Activated naive CD8-positive, alpha-beta T cell treated with anti-CD3 and anti-CD28 coated beads, Interleukin-2, amount 50 U/mL, for 16 hours (primary cell): ENCODE measurements at regions not wholly inside any gene's neighbourhood (a gene's known extent, or its start where the extent isn't known, plus 50 kb on each side); places are given as distances from the start of the nearest gene placed in this dataset.

Experiments
- DNase-seq: peaks from one replicate; pipeline ENCODE4 v3.0.0-alpha.2; 2020; ENCODE audit warnings: low read depth, low spot score

DNA sequence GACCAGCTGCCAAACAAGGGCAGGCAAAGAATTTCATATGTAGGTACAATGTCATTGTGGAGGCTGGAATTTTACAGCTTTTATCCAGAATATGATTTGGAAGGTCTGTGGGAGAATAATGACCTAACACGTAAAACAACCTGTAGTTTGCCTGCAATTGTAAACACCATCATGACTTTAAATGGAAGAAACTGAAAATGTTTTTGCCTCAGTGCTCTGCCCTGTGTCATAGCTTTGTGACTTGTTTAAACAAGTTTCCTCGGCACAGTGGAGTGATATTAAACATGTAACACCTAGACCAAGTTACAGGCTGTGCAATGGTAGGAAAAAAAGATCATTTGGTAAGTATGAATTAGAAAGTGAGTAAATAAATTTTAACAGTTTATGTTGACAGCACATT, 171.6 kb upstream of the MBNL1 start:
- DNase-seq = no peak

DNA sequence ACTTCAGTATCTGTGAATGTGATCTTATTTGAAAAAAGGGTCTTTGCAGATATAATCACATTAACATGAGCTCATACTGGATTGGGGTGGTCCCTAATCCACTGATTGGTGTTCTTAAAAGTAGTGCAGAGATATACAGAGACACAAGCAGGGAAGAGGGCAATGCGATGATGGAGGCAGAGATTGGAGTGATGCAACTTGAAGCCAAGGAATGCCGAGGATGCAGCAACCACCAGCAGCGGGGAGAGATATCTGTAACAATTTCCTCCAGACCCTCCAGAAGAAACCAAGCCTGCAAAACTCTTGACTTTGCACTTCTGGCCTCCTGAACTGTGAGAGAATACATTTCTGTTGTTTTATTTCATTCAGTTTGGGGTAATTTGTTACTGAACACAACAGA, 171.0 kb upstream of the MBNL1 start:
- no peak for DNase-seq

DNA sequence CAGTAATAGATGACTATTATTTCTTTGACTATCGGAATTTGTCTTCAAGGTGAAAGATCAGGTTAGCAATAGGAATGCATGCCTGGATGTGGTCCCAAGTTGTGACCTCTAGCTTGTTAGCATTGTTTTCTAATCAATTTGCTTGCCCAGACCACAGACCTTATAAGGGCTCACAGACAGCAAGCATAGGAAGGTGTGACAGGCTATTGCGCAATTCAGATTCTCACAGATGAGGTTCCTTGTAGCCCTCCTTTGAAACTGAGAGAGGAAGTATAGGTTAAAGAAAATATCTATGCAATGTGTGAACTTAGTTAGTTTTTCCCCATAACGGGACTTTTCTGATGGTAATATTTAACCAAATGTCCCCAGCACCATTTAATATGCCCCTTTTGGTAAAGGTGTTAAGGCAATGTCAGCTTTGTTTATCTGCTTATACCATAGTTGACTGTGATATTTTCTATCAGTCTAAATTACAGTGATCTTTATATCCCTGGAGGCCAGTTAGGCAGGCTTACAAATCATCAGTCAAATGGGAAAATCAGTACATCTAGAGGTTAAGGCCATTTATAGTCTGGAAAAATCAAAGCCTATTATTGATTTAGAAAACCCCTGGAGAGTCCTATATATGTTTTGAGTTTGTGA, 168.1 kb upstream of the MBNL1 start:
- no peak for DNase-seq

DNA sequence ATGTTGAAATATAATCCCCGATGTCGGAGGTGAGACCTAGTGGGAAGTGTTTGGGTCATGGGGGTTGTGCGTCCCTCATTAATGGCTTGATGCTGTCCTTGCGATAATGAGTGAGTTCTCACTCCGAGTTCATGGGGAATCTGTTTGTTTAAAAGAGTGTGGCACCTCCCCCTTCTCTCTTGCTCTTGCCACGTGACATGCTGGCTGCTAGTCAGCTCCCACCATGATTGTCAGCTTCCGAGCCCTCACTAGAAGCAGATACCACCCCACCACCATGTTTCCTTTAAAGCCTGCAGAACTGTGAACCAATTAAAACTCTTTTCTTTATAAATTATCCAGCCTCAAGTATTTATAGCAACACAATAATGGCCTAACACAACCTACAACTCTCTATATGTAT, 166.3 kb upstream of the MBNL1 start:
- no peak for DNase-seq

GRCh38 chr3:152103257-152103656, 165.5 kb upstream of the MBNL1 start:
- no peak for DNase-seq

DNA sequence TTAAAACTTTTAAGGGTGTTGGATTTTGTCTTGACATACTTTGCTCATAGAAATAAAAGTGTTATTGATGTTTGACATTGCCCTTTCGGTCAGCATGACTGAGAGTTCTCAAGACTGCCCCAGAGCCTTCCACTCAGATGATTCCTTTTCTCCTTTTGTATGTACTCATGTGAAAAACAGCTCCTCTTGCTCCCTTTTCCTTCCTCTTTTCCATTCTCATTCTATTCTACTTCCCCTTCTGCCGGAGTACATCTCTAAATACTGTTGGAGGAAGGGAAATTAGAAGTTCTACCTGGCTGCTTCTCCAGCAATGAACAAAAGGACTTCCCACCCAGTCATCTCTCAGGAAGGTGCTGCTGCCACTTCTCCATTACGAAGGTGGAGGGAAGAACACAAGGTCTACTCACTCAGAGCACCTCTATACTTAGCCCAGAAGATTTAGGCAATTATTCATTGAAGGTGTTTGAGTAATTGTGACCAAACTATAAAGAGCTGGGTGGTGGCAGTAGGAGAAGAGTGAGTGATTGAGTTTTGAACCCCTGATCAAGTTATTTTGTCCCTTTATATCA, 163.8 kb upstream of the MBNL1 start:
- DNase-seq = no peak

- DNase-seq = no peak
Observed at GRCh38 chr3:152105446-152105845, 163.3 kb upstream of the MBNL1 start.

GRCh38 chr3:152109038-152109437, 159.7 kb upstream of the MBNL1 start:
- no peak for DNase-seq

DNA sequence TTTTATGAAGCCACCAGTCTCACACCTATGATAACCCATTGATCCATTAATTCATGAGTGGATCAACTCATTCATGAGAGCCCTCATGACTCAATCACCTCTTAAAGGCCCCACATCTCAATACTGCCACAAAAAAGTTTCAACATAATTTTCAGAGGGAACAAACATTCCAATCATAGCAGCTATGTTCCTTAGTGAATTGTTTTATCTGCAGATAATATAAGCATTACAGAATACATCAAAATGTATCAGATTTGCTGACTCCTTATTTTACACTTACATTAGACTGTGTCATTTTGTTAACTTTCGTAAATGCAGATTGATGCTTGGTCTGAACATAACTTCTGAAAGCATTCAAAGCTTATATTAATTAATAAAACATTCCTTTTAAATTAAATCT, 155.3 kb upstream of the MBNL1 start:
- DNase-seq = no peak

DNA sequence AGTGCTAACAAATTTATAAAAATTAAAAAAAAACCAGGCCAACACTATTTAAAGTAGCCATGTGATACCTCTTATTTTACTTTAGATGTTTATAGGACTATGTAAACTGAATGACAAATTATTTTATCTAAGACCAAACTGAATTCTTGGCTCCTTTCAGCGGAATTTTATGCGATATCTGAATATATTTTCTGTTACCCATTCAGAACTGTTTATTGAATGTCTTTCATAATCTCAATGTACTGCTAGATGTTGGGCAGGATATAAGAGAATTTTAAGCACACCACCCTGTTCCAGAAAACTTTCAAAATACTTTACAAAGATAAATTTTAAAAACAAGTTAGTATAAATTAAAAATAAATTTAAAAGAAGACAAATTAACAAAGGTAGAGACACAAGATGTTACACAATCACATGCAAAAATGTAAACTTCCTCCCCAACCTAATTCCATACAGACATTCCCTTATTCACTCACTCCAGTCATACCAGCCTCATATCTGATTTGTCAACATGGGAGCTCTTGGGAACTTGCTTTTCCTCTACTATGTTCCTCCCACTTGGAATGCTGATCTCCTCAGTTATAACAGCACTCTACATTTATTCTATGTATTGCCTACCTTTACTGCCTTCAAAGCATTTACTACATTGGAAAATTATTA, 154.6 kb upstream of the MBNL1 start:
- no peak for DNase-seq

DNA sequence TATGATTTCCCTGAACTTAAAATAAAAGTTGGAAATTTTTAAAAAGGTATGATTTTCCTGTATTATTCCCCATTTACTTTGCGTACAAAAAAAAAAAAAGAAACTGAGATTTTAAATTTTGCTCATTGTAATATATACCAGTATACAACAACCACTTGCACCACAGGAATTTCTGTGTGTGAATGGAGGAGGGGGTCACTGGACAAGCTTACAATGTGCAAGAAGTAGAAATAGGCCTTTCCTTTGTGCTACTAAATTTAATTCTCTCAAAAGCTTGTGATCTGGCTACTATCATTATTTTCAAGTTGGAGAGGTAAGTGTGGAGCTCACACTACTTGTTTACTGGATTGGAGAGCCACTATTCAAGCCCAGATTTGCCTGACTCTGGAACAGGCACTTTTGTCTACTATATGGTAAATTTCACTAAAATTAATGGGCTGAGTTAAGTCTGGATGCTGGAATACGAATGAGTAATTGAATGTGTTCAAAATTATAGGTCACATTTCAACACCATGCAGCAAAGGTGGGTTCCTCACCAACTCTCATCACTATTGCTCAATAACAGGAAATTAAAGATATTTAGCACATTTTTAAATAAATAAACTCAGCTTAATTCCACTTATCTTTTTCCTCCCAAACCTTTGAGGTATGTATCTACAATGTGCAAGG, 148.0 kb upstream of the MBNL1 start:
- no peak for DNase-seq

DNA sequence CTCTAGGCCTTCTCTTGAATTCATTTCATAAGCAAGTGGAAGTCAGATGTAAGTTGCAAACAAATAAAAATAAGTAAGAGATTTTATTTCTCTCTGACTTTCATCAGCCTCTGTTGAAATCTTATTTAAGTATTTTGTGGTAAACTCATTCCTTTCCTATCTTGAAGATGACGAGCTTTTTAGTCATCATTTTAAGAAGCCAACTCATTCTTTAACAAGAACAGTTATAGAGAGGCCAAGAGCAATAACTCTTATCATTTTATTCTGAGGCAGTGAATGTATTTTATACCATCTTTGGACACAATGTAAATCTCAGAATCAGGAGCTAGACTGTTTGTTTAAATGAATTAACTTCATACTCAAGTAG, 147.5 kb upstream of the MBNL1 start:
- DNase-seq = no peak

- DNase-seq = no peak
Observed at GRCh38 chr3:152122851-152123250, 145.9 kb upstream of the MBNL1 start.

DNA sequence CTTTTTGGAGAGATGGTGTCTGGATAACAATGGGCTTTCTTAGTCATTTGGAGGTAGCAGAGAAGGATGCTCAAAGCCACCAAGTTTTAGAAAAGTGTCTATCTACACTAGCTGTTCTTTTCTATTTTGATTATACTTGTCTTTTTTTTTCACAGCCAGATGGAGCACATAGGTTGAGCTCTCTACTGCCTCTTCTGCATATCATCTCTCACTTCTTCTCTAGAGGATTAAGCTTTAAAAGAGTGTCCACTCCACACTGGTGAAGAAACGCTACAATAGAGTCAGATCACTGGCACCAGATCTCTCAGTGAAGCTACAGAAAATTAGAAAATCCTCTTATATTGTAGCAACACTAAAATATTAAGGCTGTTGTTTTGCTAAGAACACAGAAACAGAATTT, 145.3 kb upstream of the MBNL1 start:
- no peak for DNase-seq

DNA sequence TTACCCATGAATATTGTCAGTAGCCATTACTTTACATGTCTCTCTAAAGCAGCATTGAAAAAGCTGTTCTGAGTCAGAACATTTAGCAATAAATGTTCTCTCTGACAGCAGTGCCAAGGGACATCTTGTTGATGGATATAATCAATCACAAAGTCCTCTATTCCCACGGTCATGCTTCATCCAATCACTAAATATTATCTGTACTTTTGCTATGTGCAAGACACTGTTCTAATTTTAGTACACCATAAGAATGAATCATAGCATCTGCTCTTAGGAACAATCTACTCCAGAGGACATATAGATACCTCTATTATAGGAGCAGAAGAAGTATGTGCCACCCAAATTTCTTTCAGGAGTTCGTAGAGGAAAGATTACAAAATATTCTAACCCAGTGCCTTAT, 142.5 kb upstream of the MBNL1 start:
- DNase-seq = no peak

DNA sequence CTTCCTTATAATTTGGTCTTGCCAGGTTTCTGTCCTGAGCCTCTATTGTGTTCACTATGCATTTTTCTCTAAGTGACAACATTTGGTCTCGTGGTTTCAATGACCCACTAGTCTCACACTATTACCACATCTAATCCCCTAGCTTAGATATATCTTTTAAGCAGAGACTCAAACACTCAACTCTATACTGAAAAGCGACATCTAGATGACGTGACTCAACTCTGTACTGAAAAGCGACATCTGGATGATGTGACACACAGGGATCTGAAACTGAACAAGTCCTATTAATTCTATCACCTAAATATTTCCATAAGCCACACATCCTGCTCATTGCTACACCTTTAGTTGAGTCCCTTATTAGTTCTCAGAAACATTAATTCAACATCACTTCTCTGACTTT, 141.7 kb upstream of the MBNL1 start:
- DNase-seq = no peak

- DNase-seq = no peak
Observed at GRCh38 chr3:152128356-152128755, 140.4 kb upstream of the MBNL1 start.

GRCh38 chr3:152139651-152140050, 129.1 kb upstream of the MBNL1 start:
- DNase-seq = no peak

DNA sequence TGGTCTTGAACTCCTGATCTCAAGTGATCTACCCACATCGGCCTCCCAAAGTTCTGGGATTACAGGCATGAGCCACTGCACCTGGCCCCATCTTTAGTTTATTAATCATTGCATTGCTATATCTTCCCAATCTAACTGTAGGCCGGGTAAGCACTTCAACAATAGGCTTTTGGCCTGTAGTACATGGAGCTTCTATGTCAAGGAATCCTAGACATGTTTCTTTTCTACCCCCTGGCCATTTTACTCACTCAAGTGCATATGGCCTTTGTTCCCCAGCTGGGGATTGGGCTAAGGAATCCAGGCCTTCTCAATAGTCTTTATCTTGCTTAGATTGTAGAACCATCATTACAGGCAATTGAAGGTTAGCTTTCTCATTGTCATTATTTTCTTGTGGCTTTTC, 122.3 kb upstream of the MBNL1 start:
- DNase-seq = no peak

DNA sequence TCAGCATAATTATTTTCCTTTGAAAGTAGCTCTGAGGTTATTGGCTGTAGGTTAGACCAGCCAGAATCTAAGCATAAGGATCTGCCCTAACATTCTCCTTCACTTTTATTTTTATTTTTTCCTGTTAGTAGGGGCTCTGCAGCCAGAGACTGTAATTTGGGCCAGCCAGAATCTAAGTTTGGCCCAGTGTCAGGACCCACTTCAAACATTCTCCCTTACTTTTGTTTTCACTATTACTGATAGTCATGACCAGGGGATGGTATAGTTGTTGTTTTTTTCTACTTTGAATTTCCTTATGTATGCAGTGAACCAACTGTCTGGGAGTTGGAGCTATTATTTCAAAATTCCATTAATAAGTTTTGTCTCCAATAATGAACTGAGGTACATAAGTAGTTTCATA, 121.0 kb upstream of the MBNL1 start:
- DNase-seq = no peak

DNA sequence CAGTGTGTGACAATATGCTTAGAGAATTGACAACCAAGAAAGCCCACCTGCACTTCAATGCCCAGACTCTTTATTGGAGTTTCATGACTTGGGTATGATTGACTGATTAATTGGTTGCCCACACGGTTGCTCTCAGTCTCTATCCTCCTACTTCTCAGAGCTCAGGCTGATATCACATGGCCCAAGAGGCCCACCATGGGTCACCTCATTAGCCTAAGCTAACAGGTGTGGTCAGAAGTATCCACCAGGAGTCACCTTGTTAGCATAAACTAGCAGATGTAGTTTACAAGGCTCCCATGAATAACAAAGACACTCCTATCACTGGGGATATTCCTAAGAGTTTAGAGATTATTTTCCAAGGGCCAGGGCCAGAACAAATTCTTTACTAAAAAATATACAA, 120.2 kb upstream of the MBNL1 start:
- DNase-seq = no peak

DNA sequence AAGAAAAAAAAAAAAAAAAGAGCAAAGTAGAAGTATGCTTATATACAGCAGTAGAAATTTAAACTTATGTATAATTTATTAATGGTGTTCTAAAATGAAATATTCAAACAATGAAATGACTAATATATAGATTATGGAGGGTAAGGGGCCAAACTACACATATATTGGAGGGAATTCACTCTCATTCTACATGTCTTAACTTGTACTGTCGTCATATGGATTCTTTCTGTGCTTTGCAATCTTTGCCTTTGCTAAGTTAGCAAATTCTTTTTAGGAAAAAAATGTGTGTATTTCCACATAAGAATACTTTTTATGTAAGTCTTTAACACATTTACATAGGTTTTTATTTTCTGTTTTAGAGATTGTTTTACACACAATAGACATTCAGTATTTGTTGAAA, 118.9 kb upstream of the MBNL1 start:
- no peak for DNase-seq
